ENCODE measurements at regions not wholly inside any gene's neighbourhood (a gene's known extent, or its start where the extent isn't known, plus 50 kb on each side); places are given as distances from the start of the nearest gene placed in this dataset.
A peak's percentile ranks its signal among the peaks of the same experiment; 100 is the strongest.

DNA sequence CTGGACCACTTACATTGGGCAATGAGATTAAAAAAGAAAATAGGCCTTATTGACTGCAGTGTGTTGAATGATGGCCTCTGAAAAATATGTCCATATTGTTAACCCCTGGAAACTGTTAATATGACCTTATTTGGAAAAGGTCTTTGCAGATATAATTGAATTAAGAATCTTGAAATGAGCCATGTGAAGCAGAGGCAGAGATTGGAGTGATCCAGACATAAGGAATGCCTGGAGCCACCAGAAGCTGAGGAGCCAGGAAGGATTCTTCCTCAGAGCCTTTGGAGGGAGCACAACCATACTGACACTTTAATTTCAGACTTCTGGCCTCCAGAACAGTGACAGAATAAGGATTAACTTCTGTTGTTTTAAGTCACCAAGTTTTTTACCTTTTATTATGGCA lies 510.4 kb upstream of the AGTR1 start:
- no peak for FAIRE-seq

DNA sequence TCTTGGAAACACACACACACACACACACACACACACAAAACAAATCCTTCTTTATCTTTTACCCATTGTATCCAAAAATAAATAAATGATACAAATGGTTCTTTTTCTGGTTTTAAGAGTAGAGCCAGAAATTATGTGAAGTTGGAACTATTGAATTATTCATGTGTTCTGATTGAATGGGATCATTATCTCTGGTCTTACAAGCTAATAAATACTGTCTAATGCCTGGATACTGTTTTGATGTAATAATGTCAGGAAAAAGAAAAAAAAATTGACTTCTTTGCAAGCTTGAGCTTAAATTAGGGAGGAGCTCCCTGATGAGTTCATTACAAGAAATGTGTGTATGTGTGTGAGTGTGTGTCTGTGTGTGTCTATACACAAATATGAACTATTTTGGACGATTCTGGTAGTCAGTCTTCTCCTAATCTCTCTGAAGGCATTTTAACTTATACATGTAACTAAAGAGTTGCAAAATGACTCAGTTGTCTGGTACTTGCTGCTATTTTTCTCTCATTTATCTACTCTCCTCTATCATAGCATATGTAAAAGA lies 507.2 kb upstream of the AGTR1 start:
- FAIRE-seq, result no peak

DNA sequence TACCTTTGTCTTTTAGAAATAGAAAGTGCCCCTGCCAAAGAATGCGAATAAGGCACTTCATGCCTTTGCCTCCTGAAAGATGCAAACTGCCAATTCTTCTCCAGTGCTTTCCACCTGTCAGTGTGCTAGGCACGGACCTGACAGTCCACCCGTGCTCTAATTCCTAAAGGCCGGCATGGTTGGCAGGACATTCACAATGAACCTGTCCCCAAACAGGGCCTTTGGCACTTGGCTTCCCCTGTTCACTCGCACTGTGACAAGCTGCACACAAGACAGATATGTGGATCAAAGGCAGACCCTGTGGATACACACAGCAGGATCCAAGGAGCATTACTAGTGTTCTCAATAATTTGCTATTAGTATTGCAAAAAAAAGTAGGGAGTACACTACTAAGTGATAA lies 505.7 kb upstream of the AGTR1 start:
- FAIRE-seq, result no peak

DNA sequence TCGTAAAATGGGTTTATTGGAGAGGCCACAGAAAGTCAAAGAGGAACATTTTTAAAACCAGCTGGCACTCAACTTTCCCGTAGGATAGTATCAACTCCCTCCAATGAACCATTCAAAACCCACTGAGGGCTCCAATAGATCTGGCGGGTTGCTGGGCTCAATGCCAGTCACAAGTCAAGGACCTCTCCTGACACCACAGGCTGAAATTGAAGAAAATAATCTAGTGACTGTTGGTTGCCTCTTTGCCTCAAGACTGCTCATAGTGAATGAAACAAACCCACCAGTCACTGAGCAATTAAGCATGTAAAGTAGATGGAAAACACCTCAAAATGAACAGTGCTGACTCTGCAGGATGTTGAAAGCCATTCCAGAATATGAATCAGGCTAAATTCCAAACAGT lies 500.6 kb upstream of the AGTR1 start:
- no peak for FAIRE-seq

DNA sequence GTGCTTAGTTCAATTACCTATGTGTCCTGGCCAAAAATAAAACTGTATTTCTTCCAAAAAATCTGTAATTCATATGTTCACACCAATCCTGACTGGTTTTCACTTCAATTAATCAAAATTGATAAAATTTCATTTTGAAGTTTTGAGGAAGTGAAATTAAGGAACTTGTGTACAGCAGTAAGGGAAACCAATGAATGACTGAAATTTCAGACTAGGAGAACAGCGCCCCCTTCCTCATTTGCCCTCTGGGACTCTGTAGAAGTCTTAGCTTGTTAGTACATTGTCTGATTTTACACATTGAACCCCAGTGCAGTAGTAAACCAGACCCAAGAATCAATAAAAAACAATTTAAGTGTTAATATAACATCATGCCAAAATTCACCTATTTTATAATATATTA lies 495.3 kb upstream of the AGTR1 start:
- FAIRE-seq, result no peak

DNA sequence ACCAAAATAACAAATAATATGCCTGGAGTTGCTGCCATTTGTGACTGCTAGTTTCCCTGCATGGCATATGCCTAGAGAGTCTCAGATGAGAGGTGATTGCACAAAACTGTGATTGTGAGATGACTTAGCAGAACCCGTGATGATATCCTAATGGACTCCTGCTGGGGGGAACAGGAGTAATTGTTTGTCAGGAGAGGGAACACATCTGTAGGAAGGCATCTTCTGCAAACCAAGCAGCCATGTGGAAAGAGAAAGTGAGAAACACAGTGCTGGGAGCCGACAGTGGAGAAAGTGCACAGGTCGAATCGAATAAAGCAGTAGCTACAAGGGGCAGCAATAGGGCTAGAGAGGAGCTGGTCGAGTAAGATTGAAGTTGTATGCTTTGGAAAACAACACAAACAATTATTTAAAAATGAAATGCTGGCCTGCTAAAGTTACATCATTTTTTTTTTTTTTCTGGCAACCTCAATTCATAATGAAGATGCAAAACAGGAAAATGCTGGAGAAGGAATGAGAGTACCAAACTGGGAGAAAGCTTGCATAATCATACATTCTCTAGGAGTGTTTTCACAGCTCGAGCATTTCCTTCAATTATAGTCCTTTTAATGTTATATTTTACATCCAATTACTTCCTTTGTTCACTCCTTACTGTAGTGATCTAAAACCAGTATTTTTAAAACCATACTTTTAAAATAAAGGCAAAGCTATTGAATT lies 494.2 kb upstream of the AGTR1 start:
- FAIRE-seq, result no peak

DNA sequence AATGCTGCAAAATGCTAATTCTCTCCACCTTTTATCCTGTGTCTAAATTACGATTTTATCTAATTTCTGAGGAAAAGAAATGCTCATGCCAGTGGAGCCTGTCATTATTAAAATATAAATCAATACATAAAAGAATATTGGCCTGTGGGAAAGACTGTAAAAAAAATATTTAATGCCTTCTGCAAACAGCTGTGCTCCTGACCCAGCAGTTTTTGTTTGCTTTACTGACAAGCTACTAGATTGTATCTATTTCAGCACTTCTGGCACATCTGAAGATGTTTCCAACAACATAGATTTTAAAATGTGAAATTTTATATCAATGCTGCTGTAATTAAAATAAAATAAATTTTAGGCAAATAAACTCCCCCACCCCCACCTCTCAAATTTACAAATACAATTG lies 493.6 kb upstream of the AGTR1 start:
- peak; percentile 96 for FAIRE-seq

DNA sequence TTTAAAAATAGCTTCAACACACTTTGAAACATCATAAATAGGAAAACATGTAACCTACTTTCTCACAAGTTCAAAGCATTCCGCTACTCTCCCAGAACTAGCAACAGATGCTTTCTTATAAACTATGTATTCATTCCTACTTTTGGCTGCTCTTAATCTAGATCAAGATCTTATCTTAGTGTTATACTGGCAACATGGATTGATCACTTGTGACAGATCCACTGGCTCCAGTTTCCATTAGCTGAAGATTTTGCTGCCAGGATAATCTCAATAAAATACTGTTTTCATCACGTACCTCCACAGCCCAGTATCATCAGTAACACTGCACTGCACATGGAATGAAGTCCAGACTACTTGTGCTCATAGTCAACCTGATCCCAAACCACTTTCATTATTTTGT lies 491.7 kb upstream of the AGTR1 start:
- FAIRE-seq, result no peak

DNA sequence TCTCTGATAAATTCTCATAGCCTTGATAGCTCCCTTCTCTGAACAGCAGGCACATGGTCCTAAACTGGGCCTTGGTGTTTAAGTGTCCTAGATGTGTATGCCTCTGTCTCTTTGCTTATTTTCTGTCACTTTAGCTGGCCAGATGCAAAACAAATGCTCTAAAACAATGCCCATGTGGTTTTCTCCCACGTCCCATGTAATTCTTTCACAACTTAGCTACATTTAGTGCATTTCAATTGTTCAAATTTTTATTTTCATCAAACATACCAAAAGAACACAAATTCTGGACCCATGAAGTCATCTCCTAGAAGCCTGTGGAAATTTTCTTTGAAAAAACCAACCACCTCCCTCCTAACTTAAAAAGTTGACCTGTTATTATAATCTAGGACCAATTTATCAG lies 491.3 kb upstream of the AGTR1 start:
- FAIRE-seq, result no peak

DNA sequence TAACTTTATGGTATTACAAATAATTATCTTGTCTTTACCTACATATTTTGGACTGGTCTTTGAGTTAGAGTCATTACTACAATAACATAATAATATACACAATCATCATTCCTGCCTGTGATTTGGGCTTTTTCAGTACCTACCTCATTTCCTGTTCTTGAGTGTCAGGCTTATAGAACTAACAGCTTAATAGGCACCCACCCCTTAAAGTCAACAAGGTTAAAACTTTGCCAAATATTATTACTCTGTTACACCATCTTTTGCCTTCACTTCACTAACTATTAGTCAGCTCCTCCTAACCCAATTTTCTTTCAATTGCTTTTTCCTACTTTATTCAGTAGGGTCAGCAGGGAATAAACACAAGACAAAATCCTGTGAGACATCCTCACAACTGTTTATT lies 488.7 kb upstream of the AGTR1 start:
- no peak for FAIRE-seq

DNA sequence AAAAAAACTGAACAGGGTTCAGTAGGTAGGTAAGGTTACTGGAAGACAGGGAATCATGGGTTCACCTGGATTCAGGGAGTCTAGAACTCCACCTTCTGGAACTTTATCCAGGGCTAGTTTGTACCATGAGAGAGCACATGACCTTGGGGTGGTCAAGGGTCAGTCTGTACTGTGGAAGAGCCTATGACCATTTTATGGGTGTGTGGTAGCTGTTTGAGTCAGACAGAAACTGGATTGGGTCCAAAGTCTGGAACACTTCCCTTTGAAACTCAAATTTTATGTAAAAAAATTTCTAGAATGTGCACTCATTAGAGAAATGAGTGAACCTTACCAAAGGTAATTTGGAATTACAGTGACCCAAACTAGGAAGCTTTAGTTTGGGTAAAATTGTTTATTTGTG lies 486.0 kb upstream of the AGTR1 start:
- no peak for FAIRE-seq

DNA sequence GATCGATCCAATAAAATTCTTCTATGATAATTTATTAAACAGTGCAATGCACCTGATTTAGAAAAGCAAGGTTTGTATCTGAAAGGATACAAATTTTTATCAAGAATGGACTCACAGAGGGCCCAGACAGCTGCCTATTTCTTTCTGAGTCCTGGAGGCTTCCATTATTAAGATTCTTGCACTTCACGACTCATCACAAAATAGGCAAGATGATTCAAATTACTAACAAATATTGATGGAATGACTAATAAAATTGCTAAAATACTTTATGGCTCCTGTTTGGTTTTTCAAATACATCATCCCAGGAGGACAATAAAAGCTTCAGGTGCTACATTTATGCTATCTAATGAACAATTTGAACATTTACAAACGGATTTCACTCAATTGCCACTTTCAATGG lies 483.0 kb upstream of the AGTR1 start:
- FAIRE-seq, result no peak

DNA sequence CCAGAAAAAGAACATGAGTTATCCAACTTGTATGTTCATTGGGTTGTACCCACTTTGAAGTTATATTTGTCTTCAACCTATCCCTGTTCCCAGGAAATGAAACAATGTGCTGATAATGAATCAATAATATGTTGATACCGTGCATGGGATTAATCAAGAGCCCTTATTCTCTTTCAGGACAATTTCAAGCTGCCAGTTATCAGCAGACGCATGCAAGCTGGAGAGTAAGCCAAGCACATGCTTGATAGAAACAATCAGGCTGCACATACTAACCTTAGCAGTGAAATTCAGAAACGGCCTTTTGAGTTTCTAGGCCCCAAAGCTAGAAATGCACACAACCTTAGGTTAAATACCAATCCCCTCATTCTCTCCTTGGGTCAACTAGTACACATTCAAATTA lies 480.4 kb upstream of the AGTR1 start:
- no peak for FAIRE-seq

DNA sequence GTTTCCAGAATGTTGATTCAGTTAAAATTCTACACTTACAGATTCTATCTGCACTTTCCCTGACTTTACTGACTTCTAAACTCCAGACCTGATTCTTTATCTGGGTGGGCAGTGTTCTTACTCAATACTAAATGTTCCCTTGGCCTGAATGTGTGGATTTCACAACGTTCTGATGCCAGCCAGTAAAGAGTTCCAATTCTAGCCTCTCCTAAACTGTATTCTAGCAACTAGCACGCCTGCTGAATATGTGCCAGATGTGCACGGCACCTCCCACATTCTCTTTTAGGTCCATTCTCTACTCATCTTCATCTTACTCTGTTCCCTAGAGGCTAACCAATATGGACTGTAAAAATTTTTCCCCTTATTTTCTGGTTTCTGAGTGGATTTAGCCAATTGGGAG lies 479.5 kb upstream of the AGTR1 start:
- no peak for FAIRE-seq

DNA sequence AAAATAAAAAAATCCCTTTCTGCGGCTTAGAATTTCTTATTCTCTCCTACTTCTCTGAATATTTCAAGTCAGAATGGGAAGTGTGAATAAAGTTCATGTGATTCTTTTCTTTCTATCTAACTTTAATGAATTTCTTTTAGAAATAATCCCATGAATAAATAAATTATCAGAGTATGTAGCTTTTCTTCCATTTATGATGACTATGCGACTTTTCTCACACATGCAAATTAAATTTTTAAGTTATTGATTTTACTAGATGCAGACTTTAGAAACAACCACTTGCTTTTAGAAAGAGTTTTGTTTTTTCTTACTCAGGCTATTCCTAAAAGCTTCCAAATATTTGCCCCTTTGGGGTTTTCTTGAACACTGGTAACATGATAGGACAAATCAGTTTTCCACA lies 477.7 kb upstream of the AGTR1 start:
- no peak for FAIRE-seq

DNA sequence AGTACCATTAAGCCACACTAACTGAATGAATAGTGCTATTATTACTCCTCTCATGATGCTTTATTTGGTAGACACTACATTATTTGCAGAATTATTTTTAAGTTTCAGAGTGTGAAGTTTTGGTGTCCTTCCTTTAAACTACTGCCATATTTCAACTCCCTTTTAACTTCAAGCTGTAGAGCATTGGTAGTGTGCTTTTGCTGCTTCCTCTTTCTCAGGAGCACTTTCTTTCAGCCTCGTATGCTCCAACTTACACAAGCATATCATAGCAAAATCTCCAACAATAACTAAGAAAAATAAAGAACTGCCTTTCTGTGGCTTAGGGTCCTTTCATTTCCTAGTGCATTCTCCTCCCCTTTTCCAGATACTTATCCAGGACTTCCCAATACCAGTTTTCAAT lies 476.4 kb upstream of the AGTR1 start:
- FAIRE-seq, result no peak

DNA sequence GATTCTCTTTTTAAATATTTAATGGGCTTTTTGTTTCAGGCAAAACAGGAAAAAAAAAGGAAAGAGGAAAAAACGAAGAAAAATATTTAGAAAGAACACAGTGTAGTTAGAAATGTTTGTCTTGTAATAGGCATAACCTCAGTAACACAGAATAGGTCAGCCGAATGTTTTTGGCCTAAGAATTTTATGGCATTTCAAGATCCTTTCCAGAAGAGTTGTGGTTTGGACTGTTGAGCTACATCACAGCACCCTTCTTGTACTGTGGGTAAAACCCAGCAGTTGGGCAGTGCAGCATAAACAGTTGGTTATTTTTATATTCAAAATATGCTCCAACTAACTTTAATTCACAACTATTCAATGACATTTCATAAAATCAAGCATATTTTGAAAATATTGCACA lies 474.4 kb upstream of the AGTR1 start:
- FAIRE-seq, result no peak

DNA sequence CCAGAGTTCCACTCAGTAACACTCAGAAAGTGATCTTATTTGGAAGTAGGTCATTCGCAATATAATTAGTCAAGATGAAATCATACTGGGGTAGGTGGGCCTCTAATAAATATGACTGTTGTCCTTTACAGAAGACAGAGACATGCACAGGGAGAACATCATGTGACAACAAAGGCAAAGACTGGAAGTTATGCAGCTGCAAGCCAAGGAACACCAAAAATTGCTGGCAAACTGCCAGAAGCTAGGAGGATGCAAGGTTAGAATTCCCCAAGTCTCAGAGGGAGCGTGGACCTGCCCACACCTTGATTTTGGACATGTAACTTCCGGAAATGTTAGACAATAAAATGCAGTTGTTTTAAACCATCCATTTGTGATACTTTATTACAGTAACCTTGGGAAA lies 471.5 kb upstream of the AGTR1 start:
- FAIRE-seq, result no peak

DNA sequence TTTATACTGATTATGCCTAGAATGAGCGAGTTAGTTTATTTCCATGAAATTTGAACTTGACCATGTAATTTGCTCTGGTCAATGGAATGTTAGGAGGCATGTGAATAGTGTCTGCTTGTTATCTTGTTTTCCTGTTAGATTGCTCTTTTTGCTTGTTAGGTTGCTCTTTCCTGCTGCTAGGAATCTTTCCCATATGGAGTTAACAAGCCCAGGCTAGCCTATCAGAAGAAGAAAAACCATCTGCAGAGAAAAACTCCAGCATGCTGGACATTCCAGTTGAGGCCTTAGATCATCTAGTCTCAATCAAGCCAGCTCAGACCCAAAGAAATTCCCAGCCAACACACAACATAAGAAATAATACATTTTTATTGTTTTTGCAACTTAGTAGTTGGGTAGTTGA lies 470.2 kb upstream of the AGTR1 start:
- no peak for FAIRE-seq

DNA sequence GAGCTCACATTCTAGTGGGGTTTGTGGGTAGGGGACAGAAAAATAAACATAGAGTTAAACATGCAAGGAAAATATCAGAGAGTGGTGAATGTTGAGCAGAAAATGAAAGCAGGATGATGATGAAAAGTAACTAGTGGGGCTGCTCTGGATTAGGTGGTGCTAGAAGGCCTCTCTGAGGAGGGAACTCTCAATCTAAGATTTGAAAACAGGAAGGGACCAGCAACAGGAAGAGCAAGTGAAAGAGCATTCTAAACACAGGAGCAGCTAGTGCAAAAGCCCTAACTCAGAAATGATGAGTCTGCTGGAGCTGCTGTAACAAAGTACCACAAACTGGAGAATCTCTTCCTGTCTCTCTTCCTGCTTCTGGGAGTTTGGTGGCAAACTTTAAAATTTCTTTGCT lies 468.6 kb upstream of the AGTR1 start:
- FAIRE-seq, result no peak

DNA sequence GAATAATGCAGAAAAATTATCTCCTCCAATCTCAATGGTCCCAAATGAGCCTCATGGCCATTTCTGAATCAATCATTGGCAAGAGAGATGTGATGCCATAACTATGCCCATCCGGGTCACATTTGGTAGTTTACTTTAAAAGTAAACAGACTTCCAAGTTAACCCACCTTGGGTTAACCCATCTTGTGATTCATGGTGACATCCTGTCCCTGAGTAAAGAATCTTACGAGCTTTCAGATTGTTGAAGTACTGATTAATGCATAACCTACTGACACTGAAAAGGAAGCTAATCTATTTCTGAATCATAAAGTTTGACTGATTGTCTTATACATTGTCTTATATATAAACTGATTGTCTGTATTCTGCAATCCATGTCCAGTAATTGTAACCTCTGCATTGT lies 467.2 kb upstream of the AGTR1 start:
- FAIRE-seq, result no peak

DNA sequence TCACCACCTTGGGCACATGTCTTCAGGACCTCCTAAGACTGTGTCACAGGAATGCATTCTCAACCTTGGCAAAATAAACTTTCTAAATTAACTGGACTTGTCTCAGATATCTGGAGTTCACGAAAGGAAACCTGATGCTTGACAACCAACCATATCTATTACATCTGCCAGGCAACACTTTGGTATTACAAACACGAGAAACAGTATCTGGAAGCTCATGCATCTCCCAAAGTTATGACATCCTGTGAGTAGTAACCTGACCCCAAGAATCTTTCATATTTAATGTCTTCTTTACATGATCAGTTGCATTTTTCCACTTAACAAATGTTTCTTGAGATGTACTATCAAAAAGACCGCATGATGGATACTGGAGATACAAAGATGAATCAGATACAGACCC lies 465.3 kb upstream of the AGTR1 start:
- no peak for FAIRE-seq

DNA sequence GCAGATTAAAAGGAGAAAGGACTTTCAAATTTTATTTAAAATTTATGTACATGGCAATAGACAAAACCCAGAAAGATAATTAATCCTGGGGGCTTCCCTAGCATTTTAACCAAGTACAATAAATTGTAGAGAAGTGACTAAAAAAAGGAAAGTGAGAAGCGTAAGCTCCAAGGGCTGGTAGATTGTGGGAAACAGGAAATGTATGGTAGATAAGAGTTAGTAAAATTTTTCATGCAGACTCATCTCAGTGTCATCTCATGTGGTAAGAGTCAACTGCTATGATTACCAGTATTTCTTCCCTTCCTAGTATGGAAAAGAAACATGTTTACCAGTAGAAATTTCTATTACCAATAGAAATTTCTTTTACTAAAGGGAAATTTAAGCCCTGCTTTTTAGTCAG lies 464.3 kb upstream of the AGTR1 start:
- no peak for FAIRE-seq

DNA sequence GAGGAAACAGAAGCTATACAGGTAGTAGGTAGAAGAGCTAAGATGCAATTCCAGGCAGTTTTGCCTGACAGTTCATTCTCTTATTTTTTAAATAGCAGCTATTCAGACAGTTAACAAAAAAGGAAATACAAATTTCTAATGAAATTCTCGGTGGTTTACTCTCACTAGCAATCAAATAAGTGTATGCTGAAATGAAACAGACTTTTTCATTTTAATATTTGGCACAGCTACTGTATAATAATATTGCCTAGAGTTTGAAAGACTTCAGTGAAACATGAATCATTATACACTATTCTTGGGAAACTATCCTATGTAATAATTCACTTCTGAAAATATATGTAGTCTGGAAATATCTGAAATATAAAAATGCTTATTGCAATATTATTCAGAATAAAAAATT lies 463.2 kb upstream of the AGTR1 start:
- FAIRE-seq, result no peak

DNA sequence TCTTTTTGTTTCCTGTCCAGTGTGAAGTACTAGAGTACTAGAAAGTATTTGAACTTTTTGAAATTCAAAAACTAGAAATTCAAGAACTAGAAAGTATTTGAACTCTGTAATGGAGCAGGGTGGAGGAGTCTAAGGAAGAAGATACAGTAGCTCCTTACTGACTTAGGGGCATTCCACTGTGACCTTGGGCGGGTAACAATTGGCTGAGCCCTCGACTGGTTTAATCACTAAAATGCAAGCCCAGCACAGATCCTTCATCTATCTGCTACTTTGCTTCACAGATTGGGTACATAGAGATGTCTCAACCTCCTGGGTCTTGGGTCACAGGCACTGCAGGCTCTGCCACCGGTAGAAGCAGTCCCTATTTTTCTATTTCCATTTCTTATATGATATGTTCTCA lies 462.1 kb upstream of the AGTR1 start:
- no peak for FAIRE-seq

DNA sequence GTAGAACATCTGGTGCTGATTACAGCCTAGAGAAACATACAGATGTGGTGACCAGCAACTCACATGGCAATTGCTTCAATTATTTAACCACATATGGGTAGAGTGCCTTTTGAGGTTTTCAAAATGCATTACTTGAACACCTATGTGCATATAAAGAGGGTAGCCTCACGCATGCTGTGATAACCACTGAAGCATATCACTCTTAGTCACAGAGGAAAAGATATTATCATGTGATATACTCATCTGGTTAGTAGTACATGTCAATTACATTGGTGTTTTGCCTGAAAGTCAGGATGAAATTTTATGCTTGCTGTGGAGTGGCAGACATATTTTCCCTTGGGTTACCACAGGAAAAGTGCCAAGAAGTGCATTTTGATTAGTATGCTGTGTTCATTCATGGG lies 459.3 kb upstream of the AGTR1 start:
- no peak for FAIRE-seq
